NCI-H1694 treated with DMSO at 0.1 percent for 48 hours (cell line): ENCODE measurements at regions not wholly inside any gene's neighbourhood (a gene's known extent, or its start where the extent isn't known, plus 50 kb on each side); places are given as distances from the start of the nearest gene placed in this dataset.
"Not testable (repeated sequence)": the region's sequence is repeated elsewhere in the genome, so short reads cannot be mapped to it uniquely, and the experiment has no call there.

Experiments used
- DNase-seq: peaks from one replicate; lab custom pipeline; 2025; lab: John Stamatoyannopoulos, UW

GRCh38 chr6:92522589-92522988, 896.8 kb downstream of the EPHA7 start:
- no peak for DNase-seq

GRCh38 chr6:92521553-92521952, 897.8 kb downstream of the EPHA7 start:
- DNase-seq = no peak

- DNase-seq = no peak
Measured at GRCh38 chr6:92510137-92510536, 909.2 kb downstream of the EPHA7 start.

GRCh38 chr6:92507552-92507951, 911.8 kb downstream of the EPHA7 start:
- no peak for DNase-seq

- no peak for DNase-seq
Measured at GRCh38 chr6:92504509-92504908, 914.9 kb downstream of the EPHA7 start.

GRCh38 chr6:92497281-92497680, 922.1 kb downstream of the EPHA7 start:
- no peak for DNase-seq

- DNase-seq = no peak
Measured at GRCh38 chr6:92496527-92496926, 922.8 kb downstream of the EPHA7 start.

GRCh38 chr6:92495242-92495641, 924.1 kb downstream of the EPHA7 start:
- no peak for DNase-seq

GRCh38 chr6:92485487-92485886, 933.9 kb downstream of the EPHA7 start:
- no peak for DNase-seq

GRCh38 chr6:92479831-92480230, 939.5 kb downstream of the EPHA7 start:
- DNase-seq = no peak

- DNase-seq = no peak
Measured at GRCh38 chr6:92473056-92473455, 946.3 kb downstream of the EPHA7 start.

- DNase-seq = no peak
Measured at GRCh38 chr6:92469186-92469828, 950.1 kb downstream of the EPHA7 start.

- DNase-seq = no peak
Measured at GRCh38 chr6:92468066-92468465, 951.3 kb downstream of the EPHA7 start.

- no peak for DNase-seq
Measured at GRCh38 chr6:92460133-92460532, 959.2 kb downstream of the EPHA7 start.

GRCh38 chr6:92459606-92460005, 959.8 kb downstream of the EPHA7 start:
- no peak for DNase-seq

GRCh38 chr6:92446052-92446451, 973.3 kb downstream of the EPHA7 start:
- no peak for DNase-seq

GRCh38 chr6:92433911-92434310, 985.4 kb downstream of the EPHA7 start:
- no peak for DNase-seq

- no peak for DNase-seq
Measured at GRCh38 chr6:92431502-92431901, 987.9 kb downstream of the EPHA7 start.

- no peak for DNase-seq
Measured at GRCh38 chr6:92428448-92428847, 990.9 kb downstream of the EPHA7 start.

- no peak for DNase-seq
Measured at GRCh38 chr6:92427453-92427852, 991.9 kb downstream of the EPHA7 start.

GRCh38 chr6:92415656-92416055, 1003.7 kb downstream of the EPHA7 start:
- no peak for DNase-seq

GRCh38 chr6:92408350-92408749, 1011.0 kb downstream of the EPHA7 start:
- DNase-seq = no peak

- DNase-seq = no peak
Measured at GRCh38 chr6:92404281-92404680, 1015.1 kb downstream of the EPHA7 start.

- no peak for DNase-seq
Measured at GRCh38 chr6:92399911-92400310, 1019.4 kb downstream of the EPHA7 start.

- DNase-seq = not testable (repeated sequence)
Measured at GRCh38 chr6:92388706-92389105, 1030.7 kb downstream of the EPHA7 start.
